EH (cell line): ENCODE measurements at regions not wholly inside any gene's neighbourhood (a gene's known extent, or its start where the extent isn't known, plus 50 kb on each side); places are given as distances from the start of the nearest gene placed in this dataset.

Experiments used
- DNase-seq: peaks from one replicate; pipeline ENCODE4 v3.0.0-alpha.2; 2015; ENCODE audit warnings: low read depth

DNA sequence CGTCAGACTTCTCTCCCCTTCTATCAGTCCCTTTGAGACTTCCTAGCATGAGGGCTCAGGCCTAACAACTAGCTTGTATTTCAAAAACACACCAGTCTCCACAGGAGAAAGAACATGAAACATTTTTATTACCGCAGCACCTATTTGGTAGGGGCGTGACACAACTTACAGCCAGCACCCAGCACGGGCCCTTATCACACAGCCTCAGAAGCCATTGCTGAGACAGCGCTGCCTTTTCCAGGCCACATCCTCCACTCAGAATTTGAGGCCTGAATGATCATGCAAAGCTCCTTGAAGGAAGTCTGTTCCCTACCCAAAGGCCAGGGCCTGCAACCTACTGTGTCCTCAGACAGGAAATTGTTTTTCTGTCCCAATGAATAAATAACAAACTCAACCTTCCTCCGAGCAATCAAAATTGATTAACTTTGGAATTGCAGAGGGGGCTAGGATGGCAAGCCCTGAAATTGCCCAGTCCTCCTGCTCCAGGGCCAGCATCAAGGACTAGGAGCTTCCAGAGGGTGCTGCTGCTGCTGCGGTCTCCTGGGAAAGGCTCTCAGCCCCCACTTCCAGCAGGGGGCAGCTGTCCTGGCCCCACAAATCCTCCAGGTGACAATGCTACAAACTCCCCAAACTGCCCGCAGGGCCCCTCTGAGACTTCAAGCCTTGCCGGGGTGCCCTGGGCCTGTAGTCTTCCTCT, 94.3 kb upstream of the GALNT2 start:
- peak; percentile 6 for DNase-seq

DNA sequence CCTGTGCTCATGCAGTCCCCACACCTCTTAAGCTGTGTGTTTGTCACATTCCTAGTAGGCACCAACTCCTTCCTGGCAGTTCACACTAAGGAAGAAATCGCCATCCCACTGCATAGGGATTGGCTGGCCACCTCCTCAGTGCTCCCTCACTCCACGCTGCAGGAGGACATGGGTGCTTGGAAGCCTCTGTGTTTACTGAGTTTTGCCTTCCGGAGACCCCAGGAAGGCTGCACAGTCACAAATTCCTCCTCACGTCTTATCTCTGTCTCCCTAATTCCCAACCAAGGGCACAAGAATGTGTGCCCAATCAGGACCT, 93.8 kb upstream of the GALNT2 start:
- no peak for DNase-seq

DNA sequence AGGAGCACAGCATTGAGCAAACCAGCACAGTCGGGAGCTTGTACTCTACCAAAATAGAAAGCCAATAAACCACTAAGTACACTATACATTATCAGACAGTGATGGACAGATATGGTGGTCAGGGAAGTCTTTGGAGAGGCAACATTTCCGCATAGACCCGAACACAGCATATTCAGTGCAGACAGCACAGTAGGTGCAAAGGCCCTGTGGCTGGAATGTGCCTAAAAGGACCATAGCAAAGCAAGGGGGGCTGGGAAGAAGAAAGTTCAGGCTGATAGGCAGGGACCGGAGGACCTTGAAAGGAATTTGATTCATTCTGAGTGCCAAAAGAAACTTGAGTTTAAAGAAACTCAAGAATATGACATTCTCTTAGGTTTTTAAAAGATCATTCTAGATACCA, 92.0 kb upstream of the GALNT2 start:
- no peak for DNase-seq

DNA sequence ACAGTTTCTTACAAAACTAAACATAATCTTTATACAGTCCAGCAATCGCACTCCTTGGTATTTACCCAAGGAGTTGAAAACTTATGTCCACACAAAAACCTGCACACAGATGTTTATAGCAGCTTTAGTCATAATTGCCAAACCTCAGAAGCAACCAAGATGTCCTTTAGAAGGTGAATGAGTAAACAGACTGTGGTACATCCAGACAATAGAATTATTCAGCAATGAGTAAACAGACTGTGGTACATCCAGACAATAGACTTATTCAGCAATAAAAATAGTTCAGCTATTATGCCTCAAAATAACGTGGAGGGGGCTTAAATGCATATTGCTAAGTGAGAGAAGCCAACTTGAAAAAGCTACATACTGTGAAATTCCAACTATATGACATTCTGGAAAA, 87.0 kb upstream of the GALNT2 start:
- DNase-seq: no peak

DNA sequence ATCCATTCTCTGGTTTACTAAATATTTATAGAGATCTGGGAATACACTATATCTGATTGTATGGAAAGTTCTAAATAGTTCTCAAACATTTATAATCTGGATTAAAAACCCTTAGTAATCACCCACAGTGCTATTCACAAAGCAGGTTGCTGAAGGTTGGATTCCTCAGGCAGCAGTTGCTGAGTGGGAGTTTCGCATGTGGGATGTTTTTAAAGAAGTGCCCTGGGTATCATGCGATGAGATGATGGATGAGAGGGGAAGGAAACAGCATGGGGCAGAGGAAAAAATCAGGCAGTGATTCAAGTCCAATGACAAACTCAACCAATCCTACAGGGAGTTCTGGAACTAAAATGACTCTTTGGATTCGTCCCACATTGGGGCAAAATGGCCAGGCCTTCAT, 85.3 kb upstream of the GALNT2 start:
- no peak for DNase-seq

DNA sequence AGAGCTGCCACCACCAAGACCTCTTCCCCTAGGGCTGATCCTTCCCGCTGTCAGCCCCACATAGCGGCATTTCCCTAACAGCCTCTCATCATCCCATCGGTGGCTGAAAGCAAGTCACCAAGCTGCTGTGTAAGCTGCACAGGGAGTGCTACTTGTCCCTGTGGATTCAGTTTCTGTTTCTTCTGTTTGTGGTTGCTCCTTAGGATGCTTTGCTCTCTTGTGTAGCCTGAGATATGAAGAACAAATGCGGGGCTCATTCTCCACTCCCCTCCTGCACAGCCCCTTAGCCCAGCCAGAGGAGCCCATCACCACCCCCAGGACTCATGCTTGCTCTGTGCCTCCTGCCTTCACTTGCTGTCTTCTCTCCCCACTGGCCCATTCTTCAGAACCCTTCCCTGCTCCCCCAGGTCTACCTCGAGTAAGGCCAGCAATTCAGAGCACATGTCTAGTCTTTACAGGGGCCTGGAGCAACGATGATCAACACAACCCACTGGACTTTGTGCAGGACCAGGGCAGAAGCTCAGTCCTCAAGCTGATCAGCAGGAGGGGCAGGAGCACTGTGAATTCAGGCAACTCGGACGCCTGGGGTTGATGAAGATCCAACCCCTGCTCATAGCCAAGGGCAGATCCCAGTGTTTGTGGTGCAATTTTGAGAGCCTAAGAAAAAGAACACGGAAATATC, 82.6 kb upstream of the GALNT2 start:
- DNase-seq: no peak

DNA sequence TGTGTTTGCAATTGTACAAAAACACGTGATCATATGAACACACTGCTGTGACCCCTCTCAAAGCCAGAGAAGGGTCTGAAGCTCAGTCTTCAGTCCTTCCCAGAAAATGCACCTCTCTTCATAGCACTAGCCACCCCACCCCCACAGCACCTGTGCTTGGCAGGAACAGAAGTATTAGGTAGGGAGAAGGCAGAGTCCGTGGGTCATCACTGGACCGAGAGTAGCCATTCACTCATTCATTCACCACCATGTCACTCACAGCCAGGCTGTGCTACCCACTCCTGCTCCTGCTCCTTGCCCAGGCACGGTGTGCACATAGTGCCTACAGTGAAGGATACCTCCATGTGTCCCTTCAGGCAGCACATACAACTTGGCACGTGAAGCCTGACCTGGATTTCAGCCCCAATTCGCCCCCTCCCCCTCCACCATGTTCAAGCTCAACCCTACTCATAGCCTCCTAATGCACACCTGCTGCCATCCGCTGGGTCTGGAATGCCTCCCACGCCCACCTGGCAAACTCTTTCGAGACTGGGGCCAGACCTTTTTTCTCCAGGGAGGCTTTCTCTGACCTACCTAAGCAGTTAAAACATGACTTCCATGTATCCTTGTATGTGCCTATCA, 81.9 kb upstream of the GALNT2 start:
- no peak for DNase-seq

DNA sequence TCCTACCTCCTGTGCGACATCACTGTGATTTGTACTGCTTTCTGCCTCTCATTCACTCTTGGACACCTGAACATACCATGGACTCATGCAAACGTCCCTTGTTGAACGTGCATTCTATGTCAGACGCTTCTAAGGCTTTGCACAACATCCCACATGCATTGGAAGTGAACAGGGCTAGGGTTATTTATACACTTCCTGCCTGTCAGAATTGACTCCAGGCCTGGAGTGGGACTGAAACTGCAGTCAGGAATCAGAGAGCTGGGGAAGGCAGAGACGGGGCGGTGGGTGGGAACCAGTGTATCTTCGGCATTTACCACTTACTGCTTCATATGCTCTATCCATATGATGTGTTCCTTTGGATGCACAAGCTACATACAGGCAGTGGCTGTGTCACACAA, 81.4 kb upstream of the GALNT2 start:
- DNase-seq: no peak

DNA sequence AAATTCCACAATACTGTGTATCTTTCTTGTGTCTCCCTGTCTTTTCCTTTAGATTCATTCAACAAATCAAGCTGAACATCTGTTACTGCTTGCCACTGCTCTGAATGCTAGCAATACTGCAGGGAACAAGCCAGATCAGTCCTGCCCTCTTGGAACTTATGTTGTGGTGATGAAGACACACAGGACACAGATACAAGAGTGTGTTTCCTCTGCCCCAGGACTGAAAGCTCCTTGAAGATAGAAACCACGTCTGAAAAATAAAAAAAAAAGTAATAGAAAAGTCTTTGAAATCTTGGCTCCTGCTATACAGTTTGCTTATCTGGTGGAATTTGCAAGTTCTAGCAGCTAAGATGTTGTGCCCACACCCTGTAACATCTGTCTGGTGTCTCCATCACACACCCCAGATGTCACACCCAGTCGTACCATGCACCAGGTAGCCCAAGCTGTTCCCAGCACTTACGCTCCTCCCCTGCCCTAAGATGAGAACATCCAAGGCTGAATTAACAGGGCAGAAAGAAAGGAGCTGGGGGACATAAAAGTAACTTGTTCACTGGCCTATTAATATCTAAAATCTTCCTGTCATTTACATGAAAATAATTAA, 80.2 kb upstream of the GALNT2 start:
- no peak for DNase-seq

DNA sequence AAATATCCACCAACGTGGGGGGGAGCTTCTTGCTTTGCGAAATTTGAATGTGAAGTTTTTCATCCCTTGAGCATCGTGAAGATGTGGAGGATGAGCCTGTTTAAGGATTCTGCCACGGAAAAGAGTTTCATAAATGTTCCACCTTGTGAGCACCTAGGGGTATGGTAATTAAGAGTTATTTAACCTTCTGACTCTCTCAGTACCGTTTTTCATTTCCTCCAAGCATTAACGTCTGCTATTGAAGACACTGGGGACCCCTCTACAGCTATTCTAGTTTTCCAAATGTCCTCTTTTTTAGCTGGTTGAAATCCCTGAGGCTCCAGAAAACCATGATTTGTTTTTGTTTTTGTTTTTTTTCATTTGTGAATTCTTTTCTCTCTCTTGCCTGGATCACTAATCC, 79.1 kb upstream of the GALNT2 start:
- no peak for DNase-seq

DNA sequence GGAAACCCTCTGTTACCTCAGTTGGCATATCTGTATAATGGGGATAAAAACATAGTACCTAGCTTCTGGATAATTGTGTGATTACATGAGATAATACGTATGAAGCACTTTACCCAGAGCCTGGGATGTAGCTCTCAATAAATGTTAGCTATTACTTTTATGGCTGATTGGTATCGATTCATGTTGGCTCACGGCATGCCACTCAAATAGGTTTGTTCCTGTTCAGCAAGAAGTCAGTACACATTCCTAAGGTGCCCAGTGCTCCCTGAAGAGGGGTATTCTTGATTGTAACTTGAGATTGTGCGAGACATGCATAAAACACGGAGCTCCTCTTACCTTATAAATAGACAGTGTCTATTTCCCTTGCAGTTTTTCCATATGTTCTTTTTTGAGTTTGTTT, 78.5 kb upstream of the GALNT2 start:
- no peak for DNase-seq

DNA sequence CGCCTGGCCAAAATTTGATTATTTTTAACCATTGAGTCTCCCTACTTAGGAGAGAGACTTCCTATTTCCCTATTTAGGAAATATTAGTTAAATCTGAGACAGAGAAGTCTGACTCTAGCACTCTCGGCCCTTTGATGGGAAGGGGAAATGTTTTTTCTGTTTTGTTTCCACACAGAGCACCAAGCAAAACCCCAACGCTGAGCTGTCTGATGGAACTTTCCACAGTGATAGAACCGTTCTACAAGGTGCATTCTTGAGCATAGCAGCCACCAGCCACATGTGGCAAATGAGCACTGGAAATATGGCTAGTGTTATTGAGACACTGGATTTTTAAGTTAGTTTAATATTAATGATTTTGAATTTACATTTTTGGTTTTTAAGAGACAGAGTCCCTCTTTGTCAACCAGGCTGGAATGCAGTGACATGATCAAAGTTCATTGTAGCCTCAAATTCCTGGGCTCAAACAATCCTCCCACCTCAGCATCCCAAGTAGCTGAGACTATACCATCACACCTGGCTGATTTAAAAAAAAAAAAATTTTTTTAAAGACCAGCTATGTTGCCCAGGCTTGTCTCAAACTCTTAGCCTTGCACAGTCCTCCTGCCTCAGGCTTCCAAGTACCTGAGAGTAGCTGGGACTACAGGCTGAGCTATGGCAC, 77.3 kb upstream of the GALNT2 start:
- DNase-seq: no peak

DNA sequence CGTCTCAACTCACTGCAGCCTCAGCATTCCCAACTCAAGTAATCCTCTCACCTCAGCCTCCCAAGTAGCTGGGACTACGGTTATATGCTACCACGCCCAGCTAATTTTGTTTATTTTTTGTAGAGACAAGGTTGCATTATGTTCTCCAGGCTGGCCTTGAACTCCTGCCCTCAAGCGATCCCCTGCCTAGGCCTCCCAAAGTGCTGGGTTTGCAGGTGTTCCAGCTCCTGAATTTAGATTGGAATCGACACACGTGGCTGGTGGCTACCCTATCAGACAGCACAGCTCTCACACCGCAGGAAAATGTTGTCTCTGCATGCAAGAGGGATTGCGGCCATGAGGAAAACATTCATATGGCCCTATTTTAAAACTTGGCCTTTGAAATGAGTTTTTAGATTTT, 76.7 kb upstream of the GALNT2 start:
- DNase-seq: no peak

DNA sequence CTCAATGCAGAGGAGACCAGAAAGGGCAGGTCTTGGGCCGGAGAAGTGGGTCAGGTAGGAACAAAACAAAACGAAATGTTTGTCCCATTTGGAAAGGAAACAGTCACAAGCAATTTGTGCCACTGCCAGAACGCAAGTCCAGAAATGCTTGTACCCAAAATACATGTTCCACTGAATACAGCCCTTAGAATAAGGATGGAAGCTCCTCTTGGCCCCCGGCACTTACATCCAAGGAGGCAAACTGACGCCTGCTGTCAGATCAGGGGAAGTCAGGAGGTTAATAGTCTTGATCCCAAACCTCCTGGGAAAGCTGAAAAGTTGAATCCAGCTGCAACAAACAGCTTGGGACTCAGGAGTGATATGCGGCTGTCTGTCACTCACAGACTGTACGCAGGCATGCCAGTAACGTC, 75.9 kb upstream of the GALNT2 start:
- no peak for DNase-seq

DNA sequence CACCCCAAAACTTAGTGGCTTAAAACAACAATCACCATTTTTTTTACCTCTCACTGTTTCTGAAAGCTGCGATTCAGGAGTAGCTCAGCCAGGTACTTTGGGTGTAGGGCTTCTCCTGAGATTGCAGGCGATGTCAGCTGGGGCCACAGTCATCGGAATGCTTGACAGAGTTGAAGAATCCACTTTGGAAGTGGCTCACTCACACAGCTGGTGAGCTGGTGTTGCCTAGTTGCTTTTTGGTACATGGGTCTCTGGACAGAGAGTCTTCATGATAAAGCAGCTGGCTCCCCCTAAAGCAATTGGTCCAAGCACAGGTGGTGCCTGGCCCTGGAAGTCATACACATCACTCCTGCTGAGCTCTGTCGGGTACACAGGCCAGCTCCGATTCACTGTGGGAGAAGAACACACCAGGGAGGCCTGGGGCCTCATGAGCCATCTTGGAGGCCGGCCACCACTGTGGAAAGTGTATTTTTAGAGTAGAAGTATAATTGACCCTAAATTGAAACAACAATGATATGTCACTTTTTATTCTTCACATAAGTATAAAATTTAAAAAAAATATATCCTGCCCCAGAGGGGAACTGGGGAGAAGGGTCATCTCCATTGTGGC, 75.2 kb upstream of the GALNT2 start:
- no peak for DNase-seq

DNA sequence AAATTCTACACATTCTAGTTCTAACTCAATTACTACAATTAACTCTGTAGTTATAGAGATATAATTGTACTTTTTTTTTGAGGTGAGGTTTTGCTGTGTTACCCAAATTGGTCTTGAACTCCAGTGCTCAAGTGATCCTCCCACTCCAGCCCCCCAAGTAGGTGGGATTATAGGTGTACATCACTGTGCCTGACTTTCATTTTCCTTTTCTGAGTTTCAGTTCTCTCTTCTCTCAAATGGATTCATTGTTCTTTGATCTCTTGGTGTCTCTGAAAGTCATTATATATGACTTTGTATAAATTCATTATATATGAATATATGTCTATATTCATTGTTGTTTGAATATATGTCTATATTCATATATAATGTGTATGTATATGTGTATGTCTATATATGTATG, 74.0 kb upstream of the GALNT2 start:
- no peak for DNase-seq

DNA sequence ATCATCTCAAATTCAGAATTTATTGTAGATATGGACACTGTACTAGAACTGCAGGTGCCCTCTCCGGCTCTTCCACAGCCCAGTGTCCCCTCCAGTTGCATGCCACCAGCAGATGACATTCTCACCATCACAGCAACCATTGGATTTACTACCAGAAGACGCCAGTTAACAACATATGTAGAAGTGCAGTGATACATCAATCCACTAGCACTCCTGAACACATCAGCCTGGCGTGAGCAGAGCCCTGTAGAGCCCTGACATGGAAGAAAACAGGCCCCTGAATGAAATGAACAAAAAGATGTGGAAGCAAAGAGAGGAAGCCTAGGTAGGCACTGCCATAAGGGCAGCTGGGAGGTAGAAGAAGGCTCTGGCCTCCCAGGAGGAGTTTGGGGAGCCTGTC, 73.1 kb upstream of the GALNT2 start:
- DNase-seq: no peak

DNA sequence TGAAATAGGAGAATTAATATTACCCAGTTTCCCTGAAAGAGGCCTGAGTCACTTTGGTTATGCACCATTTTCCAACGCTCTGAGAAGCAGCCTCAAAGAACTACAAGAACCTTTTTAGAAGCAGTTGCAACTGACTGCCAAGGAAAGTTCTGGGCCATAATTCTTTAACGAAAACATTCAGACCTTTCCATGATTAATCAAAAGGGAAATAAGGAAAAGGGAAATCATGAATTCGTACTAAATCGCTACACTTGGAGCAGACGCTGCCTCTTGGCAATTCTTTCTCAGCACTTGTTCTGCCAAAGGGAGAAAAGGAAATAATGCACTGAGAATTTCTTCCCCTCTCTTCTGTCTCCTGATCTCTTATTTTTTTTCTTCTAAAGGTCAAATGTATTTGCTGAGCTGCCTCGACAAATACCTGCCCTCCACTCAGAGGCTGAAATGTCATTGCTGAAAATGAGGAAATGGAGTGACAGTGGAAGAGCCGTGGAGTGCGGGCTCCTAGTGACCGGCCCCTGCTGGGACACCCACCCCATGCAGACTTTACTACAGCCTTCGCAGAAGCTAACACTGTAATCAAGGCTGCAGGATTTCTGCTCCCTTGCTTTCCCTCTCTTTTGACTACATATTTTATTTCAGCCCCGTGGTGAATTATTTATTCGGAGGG, 67.9 kb upstream of the GALNT2 start:
- DNase-seq: no peak

DNA sequence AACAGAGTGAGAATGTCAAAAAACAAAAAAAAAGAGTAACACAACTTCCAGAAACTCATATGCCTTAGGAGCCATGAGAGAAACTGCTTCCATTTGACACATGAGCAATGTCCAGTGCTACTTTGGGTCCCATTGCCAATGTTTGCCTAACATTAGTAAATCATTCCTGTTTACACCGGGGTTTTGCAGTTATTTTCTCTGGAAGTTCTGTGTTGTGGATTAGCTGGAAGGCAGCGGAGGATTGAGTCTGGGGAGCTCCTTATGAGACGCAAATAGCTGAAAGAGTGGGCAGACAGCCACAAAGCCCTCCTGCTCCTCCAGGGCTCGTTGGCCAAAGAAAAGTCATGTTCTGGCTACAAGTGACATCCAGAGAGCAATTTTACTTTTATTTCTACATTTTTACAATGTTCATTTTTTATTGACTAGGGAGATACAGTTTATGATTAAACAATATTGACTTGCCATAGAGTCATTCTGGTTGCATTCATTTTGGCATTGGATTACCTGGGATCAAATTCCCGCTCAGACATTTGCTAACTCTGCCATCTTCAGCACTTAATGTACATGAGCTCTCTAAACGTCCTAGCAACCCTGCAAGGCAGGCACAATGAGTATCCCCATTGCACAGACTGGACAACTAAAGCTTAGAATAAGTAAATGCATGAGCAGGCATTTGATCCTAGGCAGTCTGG, 66.4 kb upstream of the GALNT2 start:
- DNase-seq: no peak

DNA sequence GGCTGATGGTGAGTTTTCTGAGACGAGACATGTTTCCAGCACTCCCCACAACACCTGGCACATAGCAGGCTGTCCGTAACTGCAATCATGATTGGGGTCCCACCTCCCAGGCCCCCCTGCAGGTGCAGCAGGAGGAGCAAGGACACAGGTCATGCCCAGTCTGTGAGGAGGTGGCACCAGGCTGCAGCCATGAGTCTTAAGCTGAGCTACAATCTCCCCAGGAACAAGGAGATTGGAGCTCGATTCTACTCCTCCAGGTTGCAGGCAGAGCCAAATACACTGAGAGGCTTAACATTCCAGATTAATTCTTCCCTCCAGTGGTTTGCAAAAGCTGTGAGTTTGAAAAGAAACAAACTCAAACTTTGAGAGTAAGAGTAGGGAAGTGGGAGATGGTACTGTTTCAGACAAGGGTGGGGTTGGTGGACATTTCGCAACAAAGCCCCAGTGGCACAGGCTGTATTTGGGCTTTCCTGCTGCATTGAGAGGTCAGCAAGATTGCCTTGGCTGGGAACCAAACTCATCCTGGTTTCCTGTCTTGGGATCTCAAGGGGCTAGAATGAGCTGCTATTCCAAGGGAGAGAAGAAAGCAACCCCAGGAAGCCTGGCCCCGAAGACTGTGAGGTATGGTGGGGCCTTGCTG, 64.8 kb upstream of the GALNT2 start:
- DNase-seq: no peak

DNA sequence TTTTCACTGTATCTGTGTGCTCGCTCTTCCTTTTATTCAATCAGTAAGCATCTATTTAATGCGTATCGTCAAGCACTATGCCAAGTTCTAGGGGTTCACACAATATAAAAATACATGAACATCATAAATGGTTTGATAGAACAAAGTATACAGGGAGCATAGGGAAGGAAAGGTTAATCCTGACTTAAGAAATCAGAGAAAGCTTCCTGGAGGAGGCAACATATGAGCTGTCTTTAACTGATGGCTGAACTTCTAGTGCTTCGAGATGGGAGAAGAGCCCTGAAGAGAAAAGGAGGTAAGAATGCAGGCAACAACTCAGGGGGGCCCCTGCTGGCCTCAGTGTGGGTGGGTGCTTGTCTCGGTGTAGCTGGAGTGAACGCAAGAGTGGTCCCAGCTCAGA, 63.6 kb upstream of the GALNT2 start:
- DNase-seq: no peak
